ENCODE measurements at regions not wholly inside any gene's neighbourhood (a gene's known extent, or its start where the extent isn't known, plus 50 kb on each side); places are given as distances from the start of the nearest gene placed in this dataset.
"Not testable (repeated sequence)": the region's sequence is repeated elsewhere in the genome, so short reads cannot be mapped to it uniquely, and the experiment has no call there.

GRCh38 chr9:129544761-129545160 lies 76.1 kb downstream of the C9orf50 start:
- no peak for DNase-seq

- DNase-seq = no peak
These were observed 78.2 kb downstream of the C9orf50 start for GRCh38 chr9:129542741-129543140.

- no peak for DNase-seq
These were observed 79.6 kb downstream of the C9orf50 start for GRCh38 chr9:129541270-129541669.

- no peak for DNase-seq
These were observed 81.5 kb downstream of the C9orf50 start for GRCh38 chr9:129539446-129539845.

GRCh38 chr9:129531860-129532402 lies 89.0 kb downstream of the C9orf50 start:
- not testable (repeated sequence) for DNase-seq

GRCh38 chr9:129527955-129528354 lies 92.9 kb downstream of the C9orf50 start:
- DNase-seq = not testable (repeated sequence)

- no peak for DNase-seq
These were observed 95.2 kb downstream of the C9orf50 start for GRCh38 chr9:129525656-129526196.

- no peak for DNase-seq
These were observed 96.2 kb downstream of the C9orf50 start for GRCh38 chr9:129524582-129525270.

- no peak for DNase-seq
These were observed 96.8 kb downstream of the C9orf50 start for GRCh38 chr9:129523943-129524581.

- no peak for DNase-seq
These were observed 98.5 kb downstream of the C9orf50 start for GRCh38 chr9:129522351-129522750.

- no peak for DNase-seq
These were observed 100.8 kb downstream of the C9orf50 start for GRCh38 chr9:129520082-129520481.

- DNase-seq = no peak
These were observed 102.8 kb downstream of the C9orf50 start for GRCh38 chr9:129518074-129518473.

- DNase-seq = no peak
These were observed 103.9 kb downstream of the C9orf50 start for GRCh38 chr9:129517006-129517405.

GRCh38 chr9:129514891-129515290 lies 106.0 kb downstream of the C9orf50 start:
- peak in 1 of 2 experiments; percentile 25 for DNase-seq

- no peak for DNase-seq
These were observed 106.4 kb downstream of the C9orf50 start for GRCh38 chr9:129514497-129514867.

- no peak for DNase-seq
These were observed 106.9 kb downstream of the C9orf50 start for GRCh38 chr9:129513856-129514496.

GRCh38 chr9:129513282-129513681 lies 107.6 kb downstream of the C9orf50 start:
- DNase-seq = no peak

GRCh38 chr9:129511285-129511900 lies 109.5 kb downstream of the C9orf50 start:
- DNase-seq = no peak

- DNase-seq = no peak
These were observed 111.4 kb downstream of the C9orf50 start for GRCh38 chr9:129509533-129509928.

- DNase-seq = no peak
These were observed 113.1 kb downstream of the C9orf50 start for GRCh38 chr9:129507805-129508204.

GRCh38 chr9:129506892-129507291 lies 114.0 kb downstream of the C9orf50 start:
- DNase-seq = no peak

- no peak for DNase-seq
These were observed 114.9 kb downstream of the C9orf50 start for GRCh38 chr9:129506041-129506440.

GRCh38 chr9:129505270-129505902 lies 115.5 kb downstream of the C9orf50 start:
- DNase-seq = no peak

All from SHP77 (cell line).